Sigmoid colon (tissue), 4 donors: ENCODE measurements at regions not wholly inside any gene's neighbourhood (a gene's known extent, or its start where the extent isn't known, plus 50 kb on each side); places are given as distances from the start of the nearest gene placed in this dataset.
"Not testable (repeated sequence)": the region's sequence is repeated elsewhere in the genome, so short reads cannot be mapped to it uniquely, and the experiment has no call there.

Source experiments
- CTCF ChIP-seq, 4 experiments: fragments of 450-650 bp in 3 of 4; fragments of 200-600 bp in 1 of 4; IDR thresholded peaks; one replicate each; pipeline ENCODE4 v1.5.1; 2016 to 2019; ENCODE audit warnings: antibody characterized with exemption in 4 of 4, mild to moderate bottlenecking in 3 of 4, moderate library complexity in 2 of 4
- EP300 ChIP-seq, 4 donors: sonication (generic); formaldehyde crosslinking; IDR thresholded peaks; one replicate each; pipeline ENCODE4 v1.6.1; 2017; ENCODE audit warnings: antibody characterized with exemption in 4 of 4
- POLR2A ChIP-seq, 2 donors: fragments of 450-650 bp; IDR thresholded peaks; one replicate each; pipeline ENCODE4 v1.6.1; 2016; ENCODE audit warnings: antibody characterized with exemption in 2 of 2, mild to moderate bottlenecking in 2 of 2, moderate library complexity in 2 of 2
- POLR2AphosphoS5 ChIP-seq, 4 donors: sonication (generic); formaldehyde crosslinking; IDR thresholded peaks; one replicate each; pipeline ENCODE4 v1.6.1; 2017; ENCODE audit warnings: antibody characterized with exemption in 4 of 4

- TF ChIP-seq POLR2AphosphoS5, EP300, CTCF, POLR2A (IDR thresholded peaks at IDR 0.05): not testable (repeated sequence)
These were observed 186.8 kb downstream of the TMEM121 start for GRCh38 chr14:105713160-105713559.
